ENCODE measurements at regions not wholly inside any gene's neighbourhood (a gene's known extent, or its start where the extent isn't known, plus 50 kb on each side); places are given as distances from the start of the nearest gene placed in this dataset.

DNA sequence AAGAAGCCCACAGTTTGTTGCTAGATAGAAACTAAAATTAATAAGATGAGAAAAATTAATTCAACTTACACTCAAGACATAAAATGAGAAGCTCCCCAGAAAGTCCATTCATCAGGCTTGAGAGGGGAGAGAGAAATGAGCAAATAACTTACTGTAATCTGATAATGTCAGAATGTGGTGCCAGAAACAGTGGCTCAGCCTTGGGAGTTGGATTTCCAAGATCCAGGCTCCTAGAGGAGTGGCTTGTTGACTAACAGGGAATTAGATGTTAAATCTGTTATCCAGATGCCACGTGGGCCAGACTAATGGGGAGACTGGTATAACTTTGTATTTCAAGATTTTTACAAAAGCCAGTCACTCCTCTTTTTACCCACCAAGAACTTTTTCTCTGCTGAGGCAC lies 458.2 kb downstream of the GADD45G start:
- TF ChIP-seq SP1 (IDR thresholded peaks at IDR 0.05; ENCODE audit: low read depth) = no peak
- TF ChIP-seq ELF1 (IDR thresholded peaks at IDR 0.05; ENCODE audit: borderline replicate concordance, low read depth) = no peak
- TF ChIP-seq EZH2phosphoT487 (IDR thresholded peaks at IDR 0.05; ENCODE audit: borderline replicate concordance) = no peak
- no peak for TF ChIP-seq MAX (IDR thresholded peaks at IDR 0.05)
- no peak for TF ChIP-seq ZFX (IDR thresholded peaks at IDR 0.05)
- no peak for TF ChIP-seq SRF (IDR thresholded peaks at IDR 0.05; ENCODE audit: low read depth)
- TF ChIP-seq JUND (IDR thresholded peaks at IDR 0.05) = no peak
- no peak for TF ChIP-seq POLR2AphosphoS5 (IDR thresholded peaks at IDR 0.05; ENCODE audit: low read depth, low read length)
- TF ChIP-seq POLR2A (IDR thresholded peaks at IDR 0.05; ENCODE audit: borderline replicate concordance, extremely low read depth, insufficient read depth, insufficient read length) = no peak
- no peak for TF ChIP-seq CEBPB (IDR thresholded peaks at IDR 0.05; ENCODE audit: low read depth)
- TF ChIP-seq SIN3A (IDR thresholded peaks at IDR 0.05; ENCODE audit: low read depth) = no peak
- no peak for TF ChIP-seq ZNF274 (IDR thresholded peaks at IDR 0.05; ENCODE audit: low read depth, low read length)
- TF ChIP-seq EZH2 (IDR thresholded peaks at IDR 0.05) = no peak
- TF ChIP-seq, protein P1, sequence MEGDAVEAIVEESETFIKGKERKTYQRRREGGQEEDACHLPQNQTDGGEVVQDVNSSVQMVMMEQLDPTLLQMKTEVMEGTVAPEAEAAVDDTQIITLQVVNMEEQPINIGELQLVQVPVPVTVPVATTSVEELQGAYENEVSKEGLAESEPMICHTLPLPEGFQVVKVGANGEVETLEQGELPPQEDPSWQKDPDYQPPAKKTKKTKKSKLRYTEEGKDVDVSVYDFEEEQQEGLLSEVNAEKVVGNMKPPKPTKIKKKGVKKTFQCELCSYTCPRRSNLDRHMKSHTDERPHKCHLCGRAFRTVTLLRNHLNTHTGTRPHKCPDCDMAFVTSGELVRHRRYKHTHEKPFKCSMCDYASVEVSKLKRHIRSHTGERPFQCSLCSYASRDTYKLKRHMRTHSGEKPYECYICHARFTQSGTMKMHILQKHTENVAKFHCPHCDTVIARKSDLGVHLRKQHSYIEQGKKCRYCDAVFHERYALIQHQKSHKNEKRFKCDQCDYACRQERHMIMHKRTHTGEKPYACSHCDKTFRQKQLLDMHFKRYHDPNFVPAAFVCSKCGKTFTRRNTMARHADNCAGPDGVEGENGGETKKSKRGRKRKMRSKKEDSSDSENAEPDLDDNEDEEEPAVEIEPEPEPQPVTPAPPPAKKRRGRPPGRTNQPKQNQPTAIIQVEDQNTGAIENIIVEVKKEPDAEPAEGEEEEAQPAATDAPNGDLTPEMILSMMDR (IDR thresholded peaks at IDR 0.05 in 2 of 3, conservative IDR thresholded peaks at IDR 0.05 in 1 of 3; ENCODE audit: borderline replicate concordance in 1 of 3, insufficient read depth in 1 of 3, low read depth in 2 of 3, low read length in 2 of 3) = no peak
- TF ChIP-seq, protein P2, sequence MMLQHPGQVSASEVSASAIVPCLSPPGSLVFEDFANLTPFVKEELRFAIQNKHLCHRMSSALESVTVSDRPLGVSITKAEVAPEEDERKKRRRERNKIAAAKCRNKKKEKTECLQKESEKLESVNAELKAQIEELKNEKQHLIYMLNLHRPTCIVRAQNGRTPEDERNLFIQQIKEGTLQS (IDR thresholded peaks at IDR 0.05) = no peak
- no peak for TF ChIP-seq ZBTB33 (IDR thresholded peaks at IDR 0.05; ENCODE audit: extremely low read depth, insufficient replicate concordance, low read length)
- TF ChIP-seq TCF7L2 (IDR thresholded peaks at IDR 0.05; ENCODE audit: borderline replicate concordance, extremely low read depth, insufficient read depth, insufficient read length) = no peak
- TF ChIP-seq EGR1 (IDR thresholded peaks at IDR 0.05; ENCODE audit: low read depth) = no peak
- Histone ChIP-seq H3K9me3 (ENCODE audit: control insufficient read depth in 1 of 2, insufficient read depth in 1 of 2, low read depth in 1 of 2, low read length in 2 of 2) (no peaks in the 10 kb centered on the region), H3K79me2 (ENCODE audit: insufficient read depth, low read length) (no peaks in the 10 kb centered on the region), H3K27me3 (ENCODE audit: insufficient read depth, low read length) (no peaks in the 10 kb centered on the region), H4K20me1 (ENCODE audit: insufficient read depth) (no peaks in the 10 kb centered on the region), H3K4me3 (replicated peaks in 1 of 2; ENCODE audit: low read depth in 1 of 2, low read length in 2 of 2) (no peak overlapping the region), H2AFZ (ENCODE audit: low read depth, low read length, poor library complexity, severe bottlenecking) (no peak overlapping the region), H3K4me2 (ENCODE audit: low read length) (no peak overlapping the region), H3K9me2 (ENCODE audit: insufficient read depth) (no peaks in the 10 kb centered on the region), H3K4me1 (ENCODE audit: control insufficient read depth in 1 of 2, insufficient read depth in 2 of 2, low read length in 2 of 2) (no peaks in the 10 kb centered on the region; a peak in 1 of 4 replicates), H3K27ac (ENCODE audit: low read depth, low read length) (no peak overlapping the region), H3K9ac (ENCODE audit: low read length) (no peak overlapping the region), H3K36me3 (ENCODE audit: control insufficient read depth in 1 of 2, insufficient read depth in 2 of 2, low read length in 2 of 2) (no peaks in the 10 kb centered on the region)
- ChIA-PET RAD21 (ENCODE audit: low non-redundant PET in 1 of 2, low total read pairs in 2 of 2, uncharacterized antibody in 2 of 2, unreplicated experiment in 2 of 2) (no interaction called here), CTCF (no interaction called here), POLR2A (no interaction called here)
- BruUV-seq (replicated peaks) = no TSS peak
- intact Hi-C loops (cut with micrococcal nuclease) = no loop called here
- ATAC-seq = no peak
- no peak for DNase-seq (ENCODE audit: low read depth, low spot score)
